ENCODE measurements at regions not wholly inside any gene's neighbourhood (a gene's known extent, or its start where the extent isn't known, plus 50 kb on each side); places are given as distances from the start of the nearest gene placed in this dataset.
A peak's percentile ranks its signal among the peaks of the same experiment; 100 is the strongest.
"Not testable (repeated sequence)": the region's sequence is repeated elsewhere in the genome, so short reads cannot be mapped to it uniquely, and the experiment has no call there.

DNA sequence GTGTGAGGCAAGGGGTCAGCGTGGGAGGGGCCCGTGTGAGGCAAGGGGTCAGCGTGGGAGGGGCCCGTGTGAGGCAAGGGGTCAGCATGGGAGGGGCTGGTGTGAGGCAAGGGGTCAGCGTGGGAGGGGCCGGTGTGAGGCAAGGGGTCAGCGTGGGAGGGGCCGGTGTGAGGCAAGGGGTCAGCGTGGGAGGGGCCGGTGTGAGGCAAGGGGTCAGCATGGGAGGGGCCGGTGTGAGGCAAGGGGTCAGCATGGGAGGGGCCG is 119.2 kb downstream of the SEPTIN14 start:
- not testable (repeated sequence) for DNase-seq (ENCODE audit: low read depth)

DNA sequence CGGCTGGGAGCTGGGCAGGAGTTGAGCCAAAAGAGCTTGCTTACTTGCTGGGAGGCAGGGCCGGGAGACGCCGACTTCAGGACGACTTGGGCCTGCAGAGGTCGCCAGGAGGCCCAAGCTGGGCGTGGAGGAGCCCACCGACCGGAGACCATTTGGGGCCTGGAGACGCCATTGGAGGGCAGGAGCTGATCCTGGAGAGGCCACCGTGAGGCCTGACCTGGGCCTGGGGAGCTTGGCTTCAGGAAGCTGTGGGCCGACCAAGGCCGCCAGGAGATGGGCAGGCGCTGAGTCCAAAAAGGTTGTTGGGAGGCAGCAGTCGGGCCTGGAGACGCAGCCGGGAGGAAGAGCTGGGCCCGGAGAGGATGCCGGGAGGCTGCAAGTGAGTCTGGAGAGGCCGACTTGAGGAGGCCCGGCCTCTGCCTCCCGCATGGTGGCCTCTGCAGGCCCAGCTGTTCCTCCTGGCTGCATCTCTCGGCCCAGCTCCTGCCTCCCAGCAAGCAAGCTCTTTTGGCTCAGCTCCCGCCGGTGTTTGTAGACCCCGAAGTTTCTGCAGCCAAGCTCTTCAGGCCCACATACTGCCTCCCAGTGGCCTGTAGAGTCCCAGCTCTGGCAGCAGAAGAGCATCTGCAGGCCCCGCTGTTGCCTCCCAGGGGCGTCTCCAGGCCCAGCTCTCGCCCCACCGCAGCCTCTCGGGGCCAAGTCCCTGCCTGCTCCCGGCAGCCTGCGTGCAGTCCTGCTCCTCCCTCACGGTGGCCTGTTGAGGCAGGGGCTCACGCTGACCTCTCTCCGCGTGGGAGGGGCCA is 119.7 kb downstream of the SEPTIN14 start:
- not testable (repeated sequence) for DNase-seq (ENCODE audit: low read depth)

DNA sequence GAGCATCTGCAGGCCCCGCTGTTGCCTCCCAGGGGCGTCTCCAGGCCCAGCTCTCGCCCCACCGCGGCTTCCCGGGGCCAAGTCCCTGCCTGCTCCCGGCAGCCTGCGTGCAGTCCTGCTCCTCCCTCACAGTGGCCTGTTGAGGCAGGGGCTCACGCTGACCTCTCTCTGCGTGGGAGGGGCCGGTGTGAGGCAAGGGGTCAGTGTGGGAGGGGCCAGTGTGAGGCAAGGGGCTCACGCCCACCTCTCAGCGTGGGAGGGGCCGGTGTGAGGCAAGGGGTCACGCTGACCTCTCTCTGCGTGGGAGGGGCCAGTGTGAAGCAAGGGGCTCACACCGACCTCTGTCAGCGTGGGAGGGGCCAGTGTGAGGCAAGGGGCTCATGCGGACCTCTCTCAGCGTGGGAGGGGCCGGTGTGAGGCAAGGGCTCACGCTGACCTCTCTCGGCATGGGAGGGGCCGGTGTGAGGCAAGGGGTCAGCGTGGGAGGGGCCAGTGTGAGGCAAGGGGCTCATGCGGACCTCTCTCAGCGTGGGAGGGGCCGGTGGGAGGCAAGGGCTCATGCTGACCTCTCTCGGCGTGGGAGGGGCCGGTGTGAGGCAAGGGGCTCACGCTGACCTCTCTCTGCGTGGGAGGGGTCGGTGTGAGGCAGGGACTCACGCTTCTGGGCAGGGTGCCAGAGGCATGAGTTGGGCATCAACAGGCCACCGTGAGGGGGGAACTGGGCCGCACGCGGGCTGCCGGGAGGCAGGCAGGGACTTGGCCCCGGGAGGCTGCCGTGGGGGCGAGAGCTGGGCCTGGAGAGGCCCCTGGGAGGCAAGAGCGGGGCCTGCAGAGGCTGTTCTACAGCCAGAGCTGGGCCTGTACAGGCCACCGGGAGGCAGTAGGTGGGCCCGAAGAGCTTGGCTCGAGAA is 120.6 kb downstream of the SEPTIN14 start:
- not testable (repeated sequence) for DNase-seq (ENCODE audit: low read depth)

DNA sequence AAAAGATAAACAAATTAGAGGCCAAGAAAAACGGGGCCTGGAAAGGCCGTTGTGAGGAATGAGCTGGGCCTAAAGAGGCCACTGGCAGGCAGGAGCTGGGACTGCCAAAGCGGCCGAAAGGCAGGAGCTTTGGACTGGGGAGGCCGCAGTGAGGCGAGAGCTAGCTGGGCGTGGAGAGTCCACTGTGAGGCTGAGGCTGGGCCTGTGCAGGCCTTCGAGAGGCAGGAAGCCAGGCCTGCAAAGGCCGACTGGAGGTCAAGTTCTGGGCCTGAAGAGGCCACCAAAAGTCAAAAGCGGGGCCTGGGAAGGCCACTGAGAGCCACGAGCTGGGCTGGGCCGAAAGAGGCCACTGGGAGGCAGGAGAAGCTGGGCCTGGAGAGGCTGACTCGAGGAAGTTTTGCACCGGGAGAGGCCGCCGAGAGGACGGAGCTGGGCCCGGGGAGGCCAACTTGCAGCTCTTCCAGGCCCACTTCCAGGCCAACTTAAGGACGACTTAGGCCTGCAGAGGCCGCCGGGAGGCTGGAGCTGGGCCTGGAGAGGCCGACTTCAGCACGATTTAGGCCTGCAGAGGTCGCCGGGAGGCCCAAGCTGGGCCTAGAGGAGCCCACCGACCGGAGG is 121.8 kb downstream of the SEPTIN14 start:
- not testable (repeated sequence) for DNase-seq (ENCODE audit: low read depth)

DNA sequence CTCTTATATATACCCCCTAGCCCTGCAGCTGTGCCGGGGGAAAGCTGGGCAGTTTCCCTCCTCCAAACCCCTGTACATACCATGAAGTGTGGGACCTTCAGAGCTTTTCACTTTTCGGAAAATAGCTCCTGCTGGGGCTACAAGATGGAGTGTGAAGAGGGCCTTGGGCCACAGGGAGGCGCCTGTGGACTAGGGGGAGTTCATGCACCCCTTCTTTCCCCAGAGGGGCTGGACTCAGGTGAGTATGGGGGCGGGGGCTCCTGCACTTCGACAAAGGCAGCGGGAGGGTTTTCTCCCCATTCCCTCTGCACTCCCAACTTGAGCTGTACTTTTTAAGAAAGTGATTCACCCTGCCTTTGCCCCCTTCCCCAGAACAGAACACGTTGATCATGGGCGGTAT is 122.5 kb downstream of the SEPTIN14 start:
- DNase-seq (ENCODE audit: low read depth), result not testable (repeated sequence)

DNA sequence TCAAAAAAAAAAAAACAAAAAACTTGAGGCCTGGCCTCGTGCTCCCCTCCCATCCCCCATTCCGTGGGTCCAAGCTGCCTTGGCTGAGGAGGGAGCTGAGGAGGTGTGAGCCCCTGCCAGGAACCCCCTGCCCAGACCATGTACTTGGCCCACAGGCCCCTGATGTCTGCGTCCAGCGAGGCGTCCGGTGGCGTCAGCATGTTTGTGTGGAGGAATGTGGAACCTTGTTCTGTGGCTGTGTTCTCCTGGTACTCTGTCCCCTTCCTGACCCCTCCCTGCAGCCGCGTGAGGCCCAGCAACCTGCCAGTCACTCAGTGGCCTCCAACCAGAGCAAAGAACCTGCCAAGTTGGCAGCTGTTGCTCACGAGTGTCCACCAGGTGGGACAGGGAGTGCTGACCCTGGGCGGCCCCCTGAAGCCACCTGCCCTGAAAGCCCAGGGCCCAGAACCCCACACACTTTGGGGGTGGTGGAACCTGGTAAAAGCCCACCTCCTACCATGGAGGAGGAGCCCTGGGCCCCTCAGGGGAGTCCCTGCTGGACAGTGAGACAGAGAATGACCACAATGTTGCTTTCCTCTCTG is 125.8 kb downstream of the SEPTIN14 start:
- not testable (repeated sequence) for DNase-seq (ENCODE audit: low read depth)

DNA sequence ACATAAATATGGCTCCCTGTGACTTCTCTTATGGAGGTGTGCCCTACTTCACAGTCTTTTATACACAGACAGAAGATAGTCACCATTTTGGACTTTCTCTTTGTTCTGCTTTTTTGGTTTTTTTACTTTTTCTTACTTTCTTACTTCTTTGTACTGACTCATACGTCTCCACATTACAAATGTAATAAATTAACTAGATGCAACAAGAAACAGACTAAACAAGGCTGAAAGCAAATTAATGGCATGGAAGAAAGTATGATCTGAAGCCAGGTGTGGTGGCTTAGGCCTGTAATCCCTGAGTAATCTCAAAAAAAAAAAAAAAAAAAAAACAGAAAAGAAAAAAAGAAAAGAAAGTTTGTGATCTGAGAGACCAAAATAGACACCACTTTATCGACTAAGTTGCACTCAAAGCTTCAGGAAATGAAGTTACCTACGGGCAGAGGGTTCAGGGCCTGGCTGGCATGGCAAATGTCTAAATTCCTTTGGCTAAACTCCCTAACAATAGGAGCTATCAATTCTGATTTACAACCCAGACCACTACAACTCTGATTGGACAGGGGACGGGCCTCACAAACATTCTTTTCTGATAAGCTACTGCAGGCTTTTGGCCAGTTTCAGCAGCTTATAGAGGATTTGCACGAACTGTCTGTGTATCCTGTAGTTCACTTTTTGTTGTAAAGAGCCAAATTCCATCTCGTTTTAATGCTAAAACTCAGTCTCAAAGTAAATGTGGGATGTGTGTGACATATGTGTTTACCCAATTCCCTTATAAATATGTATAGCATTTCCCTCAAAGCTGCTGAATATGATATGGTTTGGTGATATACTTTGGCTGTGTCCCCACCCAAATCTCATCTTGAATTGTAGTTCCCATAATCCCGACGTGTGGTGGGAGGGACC is 129.1 kb downstream of the SEPTIN14 start:
- DNase-seq (ENCODE audit: low read depth), result peak; percentile 18

DNA sequence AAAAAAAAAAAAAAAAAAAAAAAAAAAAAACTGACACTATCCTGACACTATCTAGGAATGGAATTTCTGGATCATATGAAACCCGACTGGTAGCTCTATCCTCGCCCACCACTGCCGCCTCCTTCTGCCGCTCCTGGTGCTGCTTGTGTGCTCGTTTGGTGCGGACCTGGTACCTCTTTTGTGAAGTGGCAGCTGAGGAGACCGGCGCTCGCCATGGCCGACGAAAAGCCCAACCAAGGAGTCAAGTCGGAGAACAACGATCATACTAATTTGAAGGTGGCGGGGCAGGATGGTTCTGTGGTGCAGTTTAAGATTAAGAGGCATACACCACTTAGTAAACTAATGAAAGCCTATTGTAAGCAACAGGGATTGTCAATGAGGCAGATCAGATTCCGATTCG is 130.6 kb downstream of the SEPTIN14 start:
- no peak for DNase-seq (ENCODE audit: low read depth)

DNA sequence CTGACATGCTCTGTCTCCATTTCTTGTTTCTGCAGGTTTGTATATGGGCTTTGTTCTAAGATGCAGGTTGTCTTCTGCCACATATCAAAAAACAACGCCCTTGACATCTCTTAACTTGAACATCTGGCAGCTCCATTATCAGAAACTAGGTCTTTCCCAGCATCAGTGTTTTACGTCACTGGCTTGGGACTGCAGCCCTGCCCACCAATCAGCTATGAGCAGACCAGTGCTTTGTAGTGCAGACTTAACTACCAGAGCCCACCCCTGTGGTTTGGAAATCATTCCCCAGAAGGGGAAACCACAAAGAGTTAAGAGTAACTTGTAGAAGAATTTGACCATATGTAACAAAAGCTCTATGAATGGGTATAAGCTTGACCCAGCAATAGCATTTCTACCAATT is 132.4 kb downstream of the SEPTIN14 start:
- DNase-seq (ENCODE audit: low read depth), result peak; percentile 17

DNA sequence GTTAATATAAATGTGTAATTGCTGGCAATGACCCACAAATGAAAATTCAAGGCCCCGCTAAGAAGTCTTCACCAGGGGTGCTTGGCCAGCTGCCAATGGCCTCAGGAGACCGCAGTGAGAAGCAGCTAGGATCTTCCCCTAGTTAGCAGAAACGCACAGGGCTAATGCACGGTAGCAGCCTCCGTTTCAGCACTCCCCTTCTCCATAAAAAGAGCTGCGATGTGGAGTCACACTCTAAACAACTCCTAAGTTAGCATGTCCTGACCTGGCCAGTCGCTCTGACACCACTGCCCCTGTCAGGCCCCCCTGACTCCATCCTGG is 139.0 kb downstream of the SEPTIN14 start:
- DNase-seq (ENCODE audit: low read depth), result no peak

DNA sequence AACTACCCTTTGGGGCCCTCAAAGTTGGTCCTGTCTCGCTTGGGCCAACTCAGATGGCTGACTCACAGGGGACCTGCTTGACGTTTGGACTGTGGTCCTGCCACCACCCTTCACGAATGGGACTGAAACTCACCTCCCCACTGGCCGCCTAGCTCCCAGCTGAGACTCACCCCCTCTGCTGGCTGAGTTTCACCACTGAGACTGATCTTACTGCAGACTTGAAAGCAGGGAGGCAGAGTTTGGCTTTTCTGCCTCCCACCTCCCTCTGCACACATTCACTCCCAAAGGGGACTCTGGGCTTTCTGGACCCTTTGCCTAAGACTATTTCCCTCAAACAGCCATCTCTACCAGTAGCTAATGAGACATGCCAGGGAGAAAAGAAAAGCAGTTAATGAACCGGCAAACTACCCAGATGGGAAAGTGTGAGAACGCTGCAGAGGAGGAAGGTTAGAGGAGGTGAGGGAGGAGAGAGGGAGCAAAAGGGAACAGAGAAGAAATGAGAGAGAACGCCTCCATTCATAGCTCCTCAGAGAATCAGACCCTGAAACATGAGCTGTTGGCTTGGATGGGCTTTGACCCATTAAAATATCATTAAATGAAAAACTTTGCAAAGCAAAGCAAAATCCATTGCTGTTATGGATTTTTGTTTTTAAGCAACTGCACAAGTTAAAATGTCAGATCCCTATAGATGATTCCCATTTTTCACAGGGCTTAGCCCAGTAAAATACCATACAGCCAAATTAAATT is 139.5 kb downstream of the SEPTIN14 start:
- DNase-seq (ENCODE audit: low read depth), result not testable (repeated sequence)

DNA sequence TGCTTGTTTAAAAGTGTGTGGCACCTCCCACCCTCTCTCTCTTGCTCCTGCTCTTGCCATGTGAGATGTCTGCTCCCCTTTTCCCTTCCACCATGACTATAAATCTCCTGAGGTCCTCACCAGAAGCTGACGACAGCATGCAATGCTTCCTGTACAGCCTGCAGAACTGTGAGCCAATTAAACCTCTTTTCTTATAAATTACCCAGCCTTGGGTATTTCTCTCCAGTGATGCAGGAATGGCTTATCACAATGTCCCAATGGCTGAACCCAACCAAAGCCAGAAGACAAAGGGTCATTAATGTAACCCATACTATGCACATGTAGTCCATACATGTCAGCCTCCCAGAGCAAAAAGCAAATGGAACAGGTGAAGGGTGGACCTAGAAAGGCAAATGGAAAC is 141.5 kb downstream of the SEPTIN14 start:
- not testable (repeated sequence) for DNase-seq (ENCODE audit: low read depth)

DNA sequence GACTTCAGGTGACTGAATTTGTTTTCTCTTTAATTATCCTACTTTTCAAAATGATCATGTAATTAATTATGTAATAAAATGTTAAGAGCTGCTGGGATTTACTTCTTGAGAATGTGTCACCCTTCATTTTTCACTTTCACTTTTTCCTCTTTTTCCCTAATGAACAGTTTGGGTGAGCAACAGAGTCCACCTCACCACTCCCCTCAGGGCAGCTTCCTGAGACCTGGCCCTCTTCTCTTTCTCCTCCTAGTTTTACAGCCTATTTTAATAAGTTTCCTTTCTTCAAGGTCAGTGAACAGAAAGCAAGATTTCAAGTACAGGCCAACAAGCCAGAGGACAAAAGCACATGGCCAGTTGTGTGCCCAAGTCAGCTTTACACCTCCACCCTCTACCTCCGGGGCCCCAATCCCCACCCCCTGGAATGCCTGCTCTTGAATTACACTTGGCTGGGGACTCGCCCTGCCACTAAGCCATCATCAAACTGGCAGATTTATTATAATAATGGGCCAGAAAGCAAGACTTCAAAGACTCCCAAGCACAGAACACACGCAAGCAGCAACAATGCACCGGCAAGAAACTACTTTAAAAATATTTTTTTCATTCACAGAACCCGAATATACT is 143.1 kb upstream of the VOPP1 start:
- not testable (repeated sequence) for DNase-seq (ENCODE audit: low read depth)

DNA sequence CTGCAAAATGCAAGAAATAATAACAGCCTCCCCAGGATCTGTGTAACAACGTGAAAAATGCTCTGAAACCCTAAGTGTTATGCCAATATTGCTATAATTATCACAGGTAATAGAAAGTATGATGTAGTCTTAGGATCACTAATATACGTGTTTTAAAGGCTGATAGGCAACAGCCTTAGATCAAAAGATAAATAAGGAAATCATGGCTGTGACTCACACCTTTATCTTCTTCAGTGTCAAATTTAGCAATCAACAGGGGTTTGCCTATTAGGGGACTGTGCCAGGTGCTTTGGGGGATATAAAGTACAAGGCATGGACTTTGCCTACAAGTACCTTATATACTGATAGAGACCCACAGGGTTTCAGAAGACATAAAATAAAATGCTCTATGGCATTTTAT is 142.1 kb upstream of the VOPP1 start:
- DNase-seq (ENCODE audit: low read depth), result not testable (repeated sequence)

DNA sequence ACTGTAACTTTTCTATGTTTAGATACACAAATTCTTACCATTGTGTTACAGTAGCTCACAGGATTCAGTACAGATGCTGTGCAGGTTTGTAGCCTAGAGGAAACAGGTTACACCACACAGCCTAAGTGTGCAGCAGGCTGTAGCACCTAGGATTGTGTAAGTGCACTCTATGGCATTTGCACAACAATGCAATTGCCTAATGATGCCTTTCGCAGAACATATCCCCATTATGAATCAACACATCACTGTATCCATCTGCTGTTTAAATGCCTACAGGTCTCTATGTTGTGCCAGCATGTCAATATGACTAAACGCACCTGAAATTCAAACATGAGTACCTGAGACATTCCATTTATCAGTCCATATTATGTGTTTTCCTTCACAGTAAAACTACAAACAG is 138.0 kb upstream of the VOPP1 start:
- DNase-seq (ENCODE audit: low read depth), result not testable (repeated sequence)

DNA sequence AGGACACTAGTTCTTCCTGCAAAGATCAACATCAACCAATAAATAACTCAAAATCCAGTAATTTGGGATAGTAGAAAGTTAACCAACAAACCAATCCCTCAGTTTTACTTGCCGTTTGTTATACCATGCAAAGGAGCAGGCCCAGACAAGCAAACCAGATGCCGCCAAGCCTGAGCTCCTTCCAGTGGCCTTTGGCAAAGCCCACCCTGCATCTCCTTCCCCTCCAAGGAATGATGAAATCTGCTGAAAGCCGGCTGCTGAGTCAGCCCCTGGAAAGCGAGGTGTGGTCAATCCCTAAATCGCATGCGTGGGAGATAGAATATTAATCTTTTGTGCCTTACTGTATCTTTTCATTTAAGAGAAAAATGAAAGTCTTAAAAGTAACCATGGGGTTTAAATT is 135.7 kb upstream of the VOPP1 start:
- DNase-seq (ENCODE audit: low read depth), result peak; percentile 37

DNA sequence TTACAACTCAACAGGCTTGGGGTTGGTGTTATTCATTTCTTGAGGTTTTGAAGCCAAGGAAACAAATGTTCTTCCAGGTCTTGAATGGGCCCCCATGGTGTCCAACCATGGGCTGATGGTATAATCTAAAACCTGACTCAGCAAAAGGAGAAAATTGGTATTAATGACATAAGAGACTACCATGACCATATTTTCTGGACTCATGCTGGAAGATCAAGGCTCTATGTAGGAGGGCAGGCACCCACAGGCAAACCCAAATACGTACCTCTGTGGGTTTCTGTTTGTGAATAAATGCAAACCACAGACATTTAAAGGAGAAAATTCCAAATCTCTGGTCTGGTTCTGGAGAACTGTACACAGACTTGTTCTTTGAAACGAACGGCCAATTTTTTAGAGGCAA is 135.1 kb upstream of the VOPP1 start:
- not testable (repeated sequence) for DNase-seq (ENCODE audit: low read depth)

DNA sequence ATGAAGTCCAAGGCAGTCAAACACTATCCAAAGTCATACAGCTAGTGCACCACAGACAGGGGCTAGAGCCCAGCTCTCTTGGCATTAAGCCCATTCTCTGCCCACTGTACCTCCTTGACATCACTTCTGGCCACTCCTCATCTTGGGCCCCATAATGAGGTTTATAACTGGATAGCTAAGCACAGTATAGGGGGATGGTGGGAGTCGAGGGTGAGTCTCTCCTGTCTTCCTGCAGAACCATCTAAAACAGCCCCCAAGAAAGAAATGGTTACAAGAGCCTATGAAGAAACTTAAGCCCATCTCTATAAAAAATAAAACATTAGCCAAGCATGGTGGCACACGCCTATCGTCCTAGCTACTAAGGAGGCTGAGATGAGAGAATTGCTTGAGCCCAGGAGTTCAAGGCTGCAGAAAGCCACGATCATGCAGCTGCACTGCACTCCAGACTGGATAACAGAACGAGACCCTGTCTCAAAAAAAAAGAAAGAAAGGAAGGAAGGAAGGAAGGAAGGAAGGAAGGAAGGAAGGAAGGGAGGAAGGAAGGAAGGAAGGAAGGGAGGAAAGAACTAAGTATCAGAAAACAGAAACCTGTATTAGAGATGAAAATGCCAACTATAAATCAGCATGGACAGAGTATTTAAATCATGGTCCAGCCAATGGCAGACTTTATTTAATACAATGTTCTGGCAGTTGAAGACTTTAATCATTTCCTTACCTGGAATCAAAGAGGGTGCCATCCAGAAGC is 134.3 kb upstream of the VOPP1 start:
- not testable (repeated sequence) for DNase-seq (ENCODE audit: low read depth)

DNA sequence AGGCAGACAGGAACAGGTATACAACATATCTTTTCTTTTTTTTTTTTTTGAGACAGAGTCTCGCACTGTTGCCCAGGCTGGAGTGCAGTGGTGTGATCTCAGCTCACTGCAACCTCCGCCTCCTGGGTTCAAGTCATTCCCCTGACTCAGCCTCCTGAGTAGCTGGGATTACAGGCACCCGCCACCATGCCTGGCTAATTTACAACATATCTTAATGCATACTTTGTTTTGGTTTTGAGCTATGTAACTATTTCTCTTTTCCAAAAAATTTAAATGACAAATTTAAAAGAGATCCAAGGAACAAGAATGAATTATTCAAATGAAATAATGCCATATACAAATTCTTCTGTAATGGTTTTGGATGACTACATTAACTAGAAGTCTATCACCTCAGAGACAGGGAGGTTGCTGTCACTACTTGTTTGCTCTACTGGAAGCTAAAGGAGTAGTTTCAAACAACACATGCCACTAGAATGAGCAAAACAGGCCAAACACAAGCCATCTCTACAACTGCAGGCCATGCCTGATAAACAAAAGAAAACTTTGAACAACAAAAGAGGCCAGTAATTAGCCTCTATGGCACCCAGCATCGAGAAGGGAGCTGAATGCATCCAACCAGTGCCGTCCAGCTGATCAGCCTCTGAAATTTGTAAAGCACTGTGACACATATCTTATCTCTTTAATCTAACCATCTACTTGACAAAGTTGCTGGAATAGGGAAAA is 133.6 kb upstream of the VOPP1 start:
- peak; percentile 11 for DNase-seq (ENCODE audit: low read depth)

All from RPMI7951 (cell line).